ENCODE measurements at regions not wholly inside any gene's neighbourhood (a gene's known extent, or its start where the extent isn't known, plus 50 kb on each side); places are given as distances from the start of the nearest gene placed in this dataset.

DNA sequence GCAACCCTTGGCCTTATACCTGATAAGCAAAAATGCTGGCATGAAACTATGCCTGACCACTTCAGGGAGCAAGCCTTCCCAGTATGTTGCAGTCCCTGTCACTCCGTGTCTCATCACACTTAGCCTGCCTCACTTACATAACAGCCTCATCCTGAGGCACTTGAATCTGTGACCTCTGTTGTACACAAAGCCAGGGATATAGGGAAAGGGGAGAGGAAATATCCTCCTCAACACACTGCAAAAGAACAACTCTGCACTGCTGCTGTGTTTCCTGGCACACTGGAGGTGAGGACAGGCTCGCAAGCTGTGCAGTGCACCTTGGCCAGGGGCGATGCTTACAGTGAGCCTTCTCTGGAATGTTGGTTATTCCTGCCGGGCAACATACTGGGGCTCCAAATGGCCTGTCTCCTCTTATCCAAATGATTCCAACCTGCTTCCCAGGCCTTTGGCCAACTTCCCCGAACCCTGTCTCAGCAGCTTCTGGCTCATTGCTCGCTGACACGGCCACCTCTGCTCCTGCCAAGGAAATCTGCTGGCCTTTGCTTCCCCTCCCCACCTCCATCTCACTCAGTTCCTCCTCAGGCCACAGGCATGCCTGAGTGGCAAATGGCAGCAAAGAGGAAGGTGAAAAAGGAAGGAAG, 109.2 kb downstream of the CD47 start (continued):
- no peak for TF ChIP-seq POLR2AphosphoS2 (IDR thresholded peaks at IDR 0.05; ENCODE audit: low read depth, low read length)
- TF ChIP-seq, protein P1, sequence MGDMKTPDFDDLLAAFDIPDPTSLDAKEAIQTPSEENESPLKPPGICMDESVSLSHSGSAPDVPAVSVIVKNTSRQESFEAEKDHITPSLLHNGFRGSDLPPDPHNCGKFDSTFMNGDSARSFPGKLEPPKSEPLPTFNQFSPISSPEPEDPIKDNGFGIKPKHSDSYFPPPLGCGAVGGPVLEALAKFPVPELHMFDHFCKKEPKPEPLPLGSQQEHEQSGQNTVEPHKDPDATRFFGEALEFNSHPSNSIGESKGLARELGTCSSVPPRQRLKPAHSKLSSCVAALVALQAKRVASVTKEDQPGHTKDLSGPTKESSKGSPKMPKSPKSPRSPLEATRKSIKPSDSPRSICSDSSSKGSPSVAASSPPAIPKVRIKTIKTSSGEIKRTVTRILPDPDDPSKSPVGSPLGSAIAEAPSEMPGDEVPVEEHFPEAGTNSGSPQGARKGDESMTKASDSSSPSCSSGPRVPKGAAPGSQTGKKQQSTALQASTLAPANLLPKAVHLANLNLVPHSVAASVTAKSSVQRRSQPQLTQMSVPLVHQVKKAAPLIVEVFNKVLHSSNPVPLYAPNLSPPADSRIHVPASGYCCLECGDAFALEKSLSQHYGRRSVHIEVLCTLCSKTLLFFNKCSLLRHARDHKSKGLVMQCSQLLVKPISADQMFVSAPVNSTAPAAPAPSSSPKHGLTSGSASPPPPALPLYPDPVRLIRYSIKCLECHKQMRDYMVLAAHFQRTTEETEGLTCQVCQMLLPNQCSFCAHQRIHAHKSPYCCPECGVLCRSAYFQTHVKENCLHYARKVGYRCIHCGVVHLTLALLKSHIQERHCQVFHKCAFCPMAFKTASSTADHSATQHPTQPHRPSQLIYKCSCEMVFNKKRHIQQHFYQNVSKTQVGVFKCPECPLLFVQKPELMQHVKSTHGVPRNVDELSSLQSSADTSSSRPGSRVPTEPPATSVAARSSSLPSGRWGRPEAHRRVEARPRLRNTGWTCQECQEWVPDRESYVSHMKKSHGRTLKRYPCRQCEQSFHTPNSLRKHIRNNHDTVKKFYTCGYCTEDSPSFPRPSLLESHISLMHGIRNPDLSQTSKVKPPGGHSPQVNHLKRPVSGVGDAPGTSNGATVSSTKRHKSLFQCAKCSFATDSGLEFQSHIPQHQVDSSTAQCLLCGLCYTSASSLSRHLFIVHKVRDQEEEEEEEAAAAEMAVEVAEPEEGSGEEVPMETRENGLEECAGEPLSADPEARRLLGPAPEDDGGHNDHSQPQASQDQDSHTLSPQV (IDR thresholded peaks at IDR 0.05) = no peak

DNA sequence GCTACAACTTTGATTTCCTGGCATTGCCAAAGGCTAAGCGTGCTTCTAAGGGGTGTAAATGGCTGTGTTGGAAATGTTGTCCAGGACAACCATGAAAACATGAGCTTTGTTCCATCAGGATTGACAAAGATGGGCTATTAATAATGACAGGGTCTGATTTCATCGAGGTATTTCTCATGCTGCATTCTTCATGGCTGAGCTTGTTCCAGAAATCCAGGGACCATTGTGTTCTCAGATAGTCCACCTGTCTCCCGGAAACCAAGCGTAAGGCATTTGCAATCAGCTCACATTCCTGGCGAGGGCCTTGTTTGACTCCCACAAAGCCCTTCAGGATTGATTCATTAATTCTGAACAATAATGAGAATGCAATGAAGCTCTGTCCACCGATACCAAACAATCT, 111.3 kb downstream of the CD47 start:
- ATAC-seq (no peak), DNase-seq (ENCODE audit: low read depth, low spot score) (no peak), FAIRE-seq (no peak)
- ChIA-PET POLR2A (no interaction called here), CTCF (interaction anchor here (1.2 kb wide), 1 partner anchor 9 kb away, joined by 3 read pairs; no protein-coding TSS in a partner anchor), RAD21 (ENCODE audit: unreplicated experiment) (no interaction called here), SMC1A (ENCODE audit: uncharacterized antibody, unreplicated experiment) (interaction anchor here (0.6 to 0.8 kb wide), 2 partner anchors 18 to 364 kb away, joined by 3 to 4 read pairs; no protein-coding TSS in a partner anchor)
- Histone ChIP-seq H3K4me2 (ENCODE audit: control insufficient read depth, insufficient read depth) (no peak overlapping the region), H3K9me3 (replicated peaks; ENCODE audit: control insufficient read depth, insufficient read depth, low read length) (no peaks in the 10 kb centered on the region), H4K20me1 (ENCODE audit: control insufficient read depth, insufficient read depth) (no peaks in the 10 kb centered on the region), H3K4me1 (ENCODE audit: control insufficient read depth, insufficient read depth, low read length) (no peaks in the 10 kb centered on the region), H3K36me3 (ENCODE audit: control insufficient read depth in 2 of 2, insufficient read depth in 2 of 2, low read length in 1 of 2) (no peaks in the 10 kb centered on the region), H3K27me3 (replicated peaks in 1 of 2; ENCODE audit: control insufficient read depth in 2 of 2, insufficient read depth in 2 of 2, low read length in 1 of 2) (no peaks in the 10 kb centered on the region), H3K79me2 (ENCODE audit: control insufficient read depth, insufficient read depth, low read length) (no peaks in the 10 kb centered on the region), H3K4me3 (no peak overlapping the region), H3K27ac (ENCODE audit: control insufficient read depth, insufficient read depth) (no peak overlapping the region), H3K9ac (ENCODE audit: control insufficient read depth, insufficient read depth, low read length) (no peak overlapping the region), H2AFZ (ENCODE audit: control insufficient read depth, low read depth, low read length) (no peak overlapping the region)
- in situ Hi-C loops (cut with MboI) = no loop called here
- BruUV-seq (replicated peaks) = no TSS peak
- TF ChIP-seq, protein P2, sequence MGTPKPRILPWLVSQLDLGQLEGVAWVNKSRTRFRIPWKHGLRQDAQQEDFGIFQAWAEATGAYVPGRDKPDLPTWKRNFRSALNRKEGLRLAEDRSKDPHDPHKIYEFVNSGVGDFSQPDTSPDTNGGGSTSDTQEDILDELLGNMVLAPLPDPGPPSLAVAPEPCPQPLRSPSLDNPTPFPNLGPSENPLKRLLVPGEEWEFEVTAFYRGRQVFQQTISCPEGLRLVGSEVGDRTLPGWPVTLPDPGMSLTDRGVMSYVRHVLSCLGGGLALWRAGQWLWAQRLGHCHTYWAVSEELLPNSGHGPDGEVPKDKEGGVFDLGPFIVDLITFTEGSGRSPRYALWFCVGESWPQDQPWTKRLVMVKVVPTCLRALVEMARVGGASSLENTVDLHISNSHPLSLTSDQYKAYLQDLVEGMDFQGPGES (IDR thresholded peaks at IDR 0.05) = no peak
- TF ChIP-seq, protein P3, sequence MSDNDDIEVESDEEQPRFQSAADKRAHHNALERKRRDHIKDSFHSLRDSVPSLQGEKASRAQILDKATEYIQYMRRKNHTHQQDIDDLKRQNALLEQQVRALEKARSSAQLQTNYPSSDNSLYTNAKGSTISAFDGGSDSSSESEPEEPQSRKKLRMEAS (IDR thresholded peaks at IDR 0.05; ENCODE audit: low read depth, low read length) = no peak
- no peak for TF ChIP-seq SREBF2 (IDR thresholded peaks at IDR 0.05; ENCODE audit: low read length)
- TF ChIP-seq, protein P4, sequence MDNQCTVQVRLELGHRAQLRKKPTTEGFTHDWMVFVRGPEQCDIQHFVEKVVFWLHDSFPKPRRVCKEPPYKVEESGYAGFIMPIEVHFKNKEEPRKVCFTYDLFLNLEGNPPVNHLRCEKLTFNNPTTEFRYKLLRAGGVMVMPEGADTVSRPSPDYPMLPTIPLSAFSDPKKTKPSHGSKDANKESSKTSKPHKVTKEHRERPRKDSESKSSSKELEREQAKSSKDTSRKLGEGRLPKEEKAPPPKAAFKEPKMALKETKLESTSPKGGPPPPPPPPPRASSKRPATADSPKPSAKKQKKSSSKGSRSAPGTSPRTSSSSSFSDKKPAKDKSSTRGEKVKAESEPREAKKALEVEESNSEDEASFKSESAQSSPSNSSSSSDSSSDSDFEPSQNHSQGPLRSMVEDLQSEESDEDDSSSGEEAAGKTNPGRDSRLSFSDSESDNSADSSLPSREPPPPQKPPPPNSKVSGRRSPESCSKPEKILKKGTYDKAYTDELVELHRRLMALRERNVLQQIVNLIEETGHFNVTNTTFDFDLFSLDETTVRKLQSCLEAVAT (IDR thresholded peaks at IDR 0.05) = no peak
- TF ChIP-seq TBL1XR1 (IDR thresholded peaks at IDR 0.05; ENCODE audit: low read depth, low read length) = no peak
- 60% methylated on average over 6 of the region's 6 CpGs for WGBS (ENCODE audit: insufficient coverage, insufficient replicate concordance, low lambda C conversion rate, missing lambda C conversion rate)
- intact Hi-C loops (cut with micrococcal nuclease; ENCODE audit: unreplicated experiment) = no loop called here

Measured in GM12878 (cell line).